ENCODE measurements at regions not wholly inside any gene's neighbourhood (a gene's known extent, or its start where the extent isn't known, plus 50 kb on each side); places are given as distances from the start of the nearest gene placed in this dataset.

DNA sequence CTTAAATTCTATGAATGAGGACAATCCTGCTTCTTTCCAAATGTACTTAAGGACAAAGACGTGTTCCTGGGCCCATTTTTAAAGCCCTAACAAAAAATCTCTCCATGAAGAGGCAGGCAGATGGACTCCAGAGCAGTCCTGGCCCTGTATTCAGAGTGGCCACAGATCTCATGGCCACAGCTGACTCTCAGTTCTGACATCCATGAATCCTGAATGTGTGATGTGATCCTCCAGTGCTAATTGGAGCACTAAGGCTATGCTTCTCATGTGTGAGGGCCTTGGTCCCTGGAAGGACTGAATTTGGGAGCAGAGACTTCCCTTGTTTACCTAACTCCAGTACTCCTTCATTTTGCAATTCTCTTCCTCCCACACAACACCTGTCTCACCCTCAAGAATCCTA is 373.0 kb downstream of the AGTPBP1 start:
- intact Hi-C loops (cut with micrococcal nuclease): no loop called here
- no peaks in the 10 kb centered on the region for H3K27me3 ChIP-seq (ENCODE audit: low read depth)

DNA sequence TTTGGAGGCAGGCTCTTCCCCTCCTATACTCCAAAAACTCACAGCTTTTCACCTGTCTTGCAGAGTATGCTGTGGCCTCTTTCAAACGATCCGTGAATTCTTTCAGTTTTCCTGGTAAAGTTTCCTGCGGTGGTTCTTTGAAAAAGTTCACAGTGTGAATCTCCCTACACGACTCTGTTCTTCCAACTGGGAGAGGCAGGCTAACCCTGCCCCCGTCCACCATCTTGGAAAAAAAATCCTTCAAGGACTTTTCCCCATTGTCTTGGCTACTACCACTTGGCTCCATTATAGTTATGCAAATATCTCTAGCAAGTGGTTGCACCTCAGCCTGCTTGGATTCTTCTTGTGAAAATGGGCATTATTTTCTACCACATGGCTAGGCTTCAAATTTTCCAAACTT is 382.6 kb downstream of the AGTPBP1 start:
- no peak overlapping the region for H3K27ac ChIP-seq (replicated peaks)
- peaks cover 7% of the 10 kb centered on the region for H3K27me3 ChIP-seq (ENCODE audit: low read depth)
- TF ChIP-seq, protein P1, sequence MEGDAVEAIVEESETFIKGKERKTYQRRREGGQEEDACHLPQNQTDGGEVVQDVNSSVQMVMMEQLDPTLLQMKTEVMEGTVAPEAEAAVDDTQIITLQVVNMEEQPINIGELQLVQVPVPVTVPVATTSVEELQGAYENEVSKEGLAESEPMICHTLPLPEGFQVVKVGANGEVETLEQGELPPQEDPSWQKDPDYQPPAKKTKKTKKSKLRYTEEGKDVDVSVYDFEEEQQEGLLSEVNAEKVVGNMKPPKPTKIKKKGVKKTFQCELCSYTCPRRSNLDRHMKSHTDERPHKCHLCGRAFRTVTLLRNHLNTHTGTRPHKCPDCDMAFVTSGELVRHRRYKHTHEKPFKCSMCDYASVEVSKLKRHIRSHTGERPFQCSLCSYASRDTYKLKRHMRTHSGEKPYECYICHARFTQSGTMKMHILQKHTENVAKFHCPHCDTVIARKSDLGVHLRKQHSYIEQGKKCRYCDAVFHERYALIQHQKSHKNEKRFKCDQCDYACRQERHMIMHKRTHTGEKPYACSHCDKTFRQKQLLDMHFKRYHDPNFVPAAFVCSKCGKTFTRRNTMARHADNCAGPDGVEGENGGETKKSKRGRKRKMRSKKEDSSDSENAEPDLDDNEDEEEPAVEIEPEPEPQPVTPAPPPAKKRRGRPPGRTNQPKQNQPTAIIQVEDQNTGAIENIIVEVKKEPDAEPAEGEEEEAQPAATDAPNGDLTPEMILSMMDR (IDR thresholded peaks at IDR 0.05; ENCODE audit: borderline replicate concordance): no peak
- H3K9me3 ChIP-seq (replicated peaks): peaks cover 31% of the 10 kb centered on the region
- no peaks in the 10 kb centered on the region for H3K4me1 ChIP-seq
- no peak overlapping the region for H3K4me3 ChIP-seq
- no peak for DNase-seq
- intact Hi-C loops (cut with micrococcal nuclease): no loop called here
- H3K36me3 ChIP-seq: no peaks in the 10 kb centered on the region

More for the DNA sequence above, 373.0 kb downstream of the AGTPBP1 start:
- H3K4me1 ChIP-seq: no peaks in the 10 kb centered on the region
- no peaks in the 10 kb centered on the region for H3K36me3 ChIP-seq
- TF ChIP-seq, protein P1 (IDR thresholded peaks at IDR 0.05; ENCODE audit: borderline replicate concordance): no peak
- DNase-seq: no peak
- no peak overlapping the region for H3K27ac ChIP-seq (replicated peaks)
- H3K4me3 ChIP-seq: no peak overlapping the region
- H3K9me3 ChIP-seq (replicated peaks): no peaks in the 10 kb centered on the region

DNA sequence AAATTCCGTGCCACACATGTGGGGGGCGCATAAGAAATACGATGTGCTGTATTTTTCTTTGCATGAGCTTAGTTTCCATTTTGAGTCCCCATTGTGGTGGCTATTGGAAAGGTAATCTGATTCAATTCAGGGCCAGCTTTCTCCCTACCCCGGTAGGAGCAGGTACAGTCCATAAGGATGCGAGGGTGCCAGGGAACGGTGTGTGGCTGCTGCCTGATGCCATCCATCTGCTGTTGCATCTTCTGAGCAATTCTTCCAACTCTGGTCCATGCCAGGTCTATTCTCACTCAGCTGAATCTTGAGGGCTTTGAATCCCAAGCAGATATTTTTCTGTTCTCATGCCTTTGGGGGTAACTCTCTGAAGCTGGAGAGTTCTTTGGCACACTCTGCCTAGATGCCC is 392.7 kb downstream of the AGTPBP1 start:
- Histone ChIP-seq H3K27me3 (ENCODE audit: low read depth) (no peaks in the 10 kb centered on the region), H3K9me3 (replicated peaks) (no peaks in the 10 kb centered on the region), H3K27ac (replicated peaks) (no peak overlapping the region), H3K4me3 (no peak overlapping the region), H3K4me1 (no peaks in the 10 kb centered on the region), H3K36me3 (no peaks in the 10 kb centered on the region)
- no peak for DNase-seq
- TF ChIP-seq, protein P1 (IDR thresholded peaks at IDR 0.05; ENCODE audit: borderline replicate concordance): no peak
- intact Hi-C loops (cut with micrococcal nuclease): no loop called here

DNA sequence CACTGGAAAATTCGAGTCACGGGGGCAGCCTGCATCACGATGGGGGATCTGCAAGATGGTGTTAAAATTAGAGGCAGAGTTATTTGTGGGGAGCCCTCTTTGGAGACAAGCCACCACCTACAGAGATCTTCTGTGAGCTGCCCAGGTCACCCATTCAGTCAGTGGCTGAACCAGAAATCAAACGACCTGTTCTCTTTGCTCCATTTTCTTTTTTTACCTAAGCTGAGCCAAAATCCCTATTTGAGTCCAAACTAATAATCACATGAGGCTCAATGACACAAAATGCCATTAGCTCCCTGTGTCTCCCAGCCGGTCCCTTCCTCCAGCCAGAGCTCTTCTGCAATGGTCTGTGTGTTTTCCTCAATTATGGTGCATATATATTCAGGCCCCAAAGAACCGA is 394.2 kb downstream of the AGTPBP1 start:
- TF ChIP-seq, protein P1 (IDR thresholded peaks at IDR 0.05; ENCODE audit: borderline replicate concordance): no peak
- Histone ChIP-seq H3K27me3 (ENCODE audit: low read depth) (peaks cover under 1% of the 10 kb centered on the region), H3K36me3 (no peaks in the 10 kb centered on the region), H3K9me3 (replicated peaks) (no peaks in the 10 kb centered on the region), H3K27ac (replicated peaks) (no peak overlapping the region), H3K4me3 (no peak overlapping the region), H3K4me1 (no peaks in the 10 kb centered on the region)
- intact Hi-C loops (cut with micrococcal nuclease): no loop called here
- no peak for DNase-seq

DNA sequence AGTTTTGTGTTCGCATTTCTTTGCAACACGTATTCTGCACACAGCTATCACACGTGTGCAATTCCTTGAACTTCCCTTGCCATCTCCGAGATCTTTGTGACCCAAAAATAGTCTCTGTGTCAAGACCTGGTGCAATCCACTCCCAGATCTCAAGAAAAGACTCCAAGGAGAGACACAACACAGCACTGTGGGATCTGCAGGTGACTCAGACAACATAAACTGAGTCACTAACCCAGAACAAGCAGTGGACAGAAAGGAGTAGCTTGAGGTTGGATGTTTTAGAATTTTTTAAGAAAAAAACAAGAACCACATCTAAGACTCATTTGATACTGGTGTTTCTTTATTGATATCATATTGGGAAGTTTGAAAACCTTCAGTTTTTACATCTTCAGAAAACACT is 396.9 kb downstream of the AGTPBP1 start:
- no peak for DNase-seq
- intact Hi-C loops (cut with micrococcal nuclease): no loop called here
- no peaks in the 10 kb centered on the region for H3K36me3 ChIP-seq
- TF ChIP-seq, protein P1 (IDR thresholded peaks at IDR 0.05; ENCODE audit: borderline replicate concordance): no peak
- no peak overlapping the region for H3K27ac ChIP-seq (replicated peaks)
- H3K4me3 ChIP-seq: no peak overlapping the region
- no peaks in the 10 kb centered on the region for H3K4me1 ChIP-seq
- no peaks in the 10 kb centered on the region for H3K9me3 ChIP-seq (replicated peaks)
- peaks cover 11% of the 10 kb centered on the region for H3K27me3 ChIP-seq (ENCODE audit: low read depth)

DNA sequence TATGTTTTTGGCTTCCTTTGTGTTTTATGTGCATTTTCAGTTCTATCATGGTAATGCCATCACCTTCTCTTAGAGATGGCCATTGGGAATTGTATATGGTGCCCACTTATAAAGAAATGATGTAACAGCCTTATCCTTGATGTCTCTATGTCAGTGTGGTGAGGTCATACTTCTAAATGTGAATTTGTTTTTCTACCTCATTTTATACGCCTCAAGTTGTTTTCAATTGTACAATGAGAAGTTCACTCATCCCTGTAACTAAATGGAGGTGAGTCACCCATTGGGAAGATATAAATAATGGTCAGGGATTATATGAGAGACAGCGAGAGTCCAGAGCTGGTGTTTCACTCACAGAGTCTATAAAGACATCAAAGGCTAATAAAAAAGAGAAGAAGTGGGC is 402.4 kb downstream of the AGTPBP1 start:
- intact Hi-C loops (cut with micrococcal nuclease): no loop called here
- TF ChIP-seq, protein P1 (IDR thresholded peaks at IDR 0.05; ENCODE audit: borderline replicate concordance): no peak
- no peaks in the 10 kb centered on the region for H3K9me3 ChIP-seq (replicated peaks)
- H3K27me3 ChIP-seq (ENCODE audit: low read depth): peaks cover 26% of the 10 kb centered on the region
- no peak overlapping the region for H3K4me3 ChIP-seq
- no peaks in the 10 kb centered on the region for H3K4me1 ChIP-seq
- DNase-seq: no peak
- no peak overlapping the region for H3K27ac ChIP-seq (replicated peaks)
- no peaks in the 10 kb centered on the region for H3K36me3 ChIP-seq

Measured in left ventricle myocardium inferior (tissue), 1 donor.